Calu3 (cell line): ENCODE measurements at regions not wholly inside any gene's neighbourhood (a gene's known extent, or its start where the extent isn't known, plus 50 kb on each side); places are given as distances from the start of the nearest gene placed in this dataset.

ENCODE experiments used
- BruUV-seq: library from RNA; stranded (reverse); fragments of 400-500 nt; replicated peaks from 2 replicates; lab custom pipeline; 2021; lab: Mats Ljungman, UMichigan
- CTCF ChIA-PET: fragments of 300-600 bp; sonication (Branson Sonifier 250); formaldehyde crosslinking; loops from one replicate; lab custom pipeline; 2022; ENCODE audit warnings: antibody characterized with exemption; lab: Charles Lee
- DNase-seq: peaks from one replicate; pipeline ENCODE4 v3.0.0; 2022
- H3K27ac Mint-ChIP-seq: one replicate; pipeline ENCODE4 v1.8.0; 2022; ENCODE audit warnings: mixed read lengths; ENCODE audit not compliant: unreplicated experiment
- H3K27me3 Mint-ChIP-seq: one replicate; pipeline ENCODE4 v1.8.0; 2022; ENCODE audit warnings: mixed read lengths; ENCODE audit not compliant: unreplicated experiment
- H3K36me3 Mint-ChIP-seq: one replicate; pipeline ENCODE4 v1.8.0; 2022; ENCODE audit warnings: mild to moderate bottlenecking, moderate library complexity, mixed read lengths; ENCODE audit not compliant: insufficient read depth, unreplicated experiment
- H3K4me1 Mint-ChIP-seq: one replicate; pipeline ENCODE4 v1.8.0; 2022; ENCODE audit warnings: mild to moderate bottlenecking, low read depth, mixed read lengths; ENCODE audit not compliant: unreplicated experiment
- H3K4me3 Mint-ChIP-seq: one replicate; pipeline ENCODE4 v1.8.0; 2022; ENCODE audit warnings: mild to moderate bottlenecking, low read depth, moderate library complexity, mixed read lengths; ENCODE audit not compliant: unreplicated experiment
- H3K9me3 Mint-ChIP-seq: one replicate; pipeline ENCODE4 v1.8.0; 2022; ENCODE audit warnings: low read depth, mixed read lengths; ENCODE audit not compliant: unreplicated experiment
- CTCF ChIP-seq: fragments of 200-600 bp; IDR thresholded peaks from one replicate; pipeline ENCODE4 v1.8.0; 2022; ENCODE audit warnings: antibody characterized with exemption; ENCODE audit not compliant: unreplicated experiment
- intact Hi-C: fragments of 100-400 bp; cut with micrococcal nuclease; formaldehyde crosslinking; loops from one replicate; pipeline ENCODE4 v1.10.0; 2022; ENCODE audit not compliant: unreplicated experiment

- CTCF ChIA-PET: no interaction called here
- intact Hi-C loops: no loop called here
- BruUV-seq: no TSS peak
- no peaks in the 10 kb centered on the region for H3K4me1 Mint-ChIP-seq
- no peak overlapping the region for H3K27ac Mint-ChIP-seq
- H3K9me3 Mint-ChIP-seq: peaks cover 6% of the 10 kb centered on the region
- H3K27me3 Mint-ChIP-seq: no peaks in the 10 kb centered on the region
- no peak overlapping the region for H3K4me3 Mint-ChIP-seq
- no peak for DNase-seq
- no peak for TF ChIP-seq CTCF
- H3K36me3 Mint-ChIP-seq: no peaks in the 10 kb centered on the region
Observed at GRCh38 chr5:23071682-23072081, 218.5 kb upstream of the CDH12 start.

- Mint-ChIP-seq H3K9me3 (peaks cover 4% of the 10 kb centered on the region), H3K4me1 (no peaks in the 10 kb centered on the region), H3K36me3 (no peaks in the 10 kb centered on the region), H3K27me3 (no peaks in the 10 kb centered on the region), H3K27ac (no peak overlapping the region), H3K4me3 (no peak overlapping the region)
- no TSS peak for BruUV-seq
- intact Hi-C loops: no loop called here
- no peak for TF ChIP-seq CTCF
- CTCF ChIA-PET: no interaction called here
- no peak for DNase-seq
Observed at GRCh38 chr5:23064710-23065109, 211.6 kb upstream of the CDH12 start.

GRCh38 chr5:23053846-23054245, 200.7 kb upstream of the CDH12 start:
- H3K4me1 Mint-ChIP-seq: no peaks in the 10 kb centered on the region
- no peak overlapping the region for H3K4me3 Mint-ChIP-seq
- intact Hi-C loops: no loop called here
- no peak overlapping the region for H3K27ac Mint-ChIP-seq
- DNase-seq: no peak
- H3K9me3 Mint-ChIP-seq: peaks cover 10% of the 10 kb centered on the region
- BruUV-seq: no TSS peak
- CTCF ChIA-PET: interaction anchor here (0.6 kb wide), 1 partner anchor 1254 kb away, joined by 3 read pairs; no protein-coding TSS in a partner anchor
- H3K36me3 Mint-ChIP-seq: no peaks in the 10 kb centered on the region
- no peaks in the 10 kb centered on the region for H3K27me3 Mint-ChIP-seq
- no peak for TF ChIP-seq CTCF

- no peak overlapping the region for H3K27ac Mint-ChIP-seq
- peaks cover 6% of the 10 kb centered on the region for H3K9me3 Mint-ChIP-seq
- DNase-seq: no peak
- intact Hi-C loops: no loop called here
- BruUV-seq: no TSS peak
- no peaks in the 10 kb centered on the region for H3K36me3 Mint-ChIP-seq
- no peaks in the 10 kb centered on the region for H3K4me1 Mint-ChIP-seq
- no peaks in the 10 kb centered on the region for H3K27me3 Mint-ChIP-seq
- H3K4me3 Mint-ChIP-seq: no peak overlapping the region
- CTCF ChIA-PET: no interaction called here
- TF ChIP-seq CTCF: no peak
Observed at GRCh38 chr5:23042226-23042625, 189.1 kb upstream of the CDH12 start.
